GM12878 (cell line): ENCODE measurements at regions not wholly inside any gene's neighbourhood (a gene's known extent, or its start where the extent isn't known, plus 50 kb on each side); places are given as distances from the start of the nearest gene placed in this dataset.

Experiments
- ATAC-seq: fragments of 200-7000 bp; cut with Tn5 transposase; 3 replicates; pipeline ENCODE4 v1.9.1; 2020; ENCODE audit warnings: mild to moderate bottlenecking, moderate library complexity
- BruUV-seq: library from RNA; stranded (reverse); fragments of 400-500 nt; replicated peaks from 2 replicates; lab custom pipeline; 2021; lab: Mats Ljungman, UMichigan
- CTCF ChIA-PET: fragments of 300-600 bp; sonication (Branson Sonifier 250); formaldehyde crosslinking; extraction: SDS; loops from one replicate; lab custom pipeline; 2021; ENCODE audit warnings: inconsistent platforms; lab: Yijun Ruan, JAX
- POLR2A ChIA-PET: fragments of 350-600 bp; formaldehyde crosslinking; extraction: SDS; loops from one replicate; lab custom pipeline; 2021; ENCODE audit warnings: inconsistent platforms; lab: Charles Lee
- RAD21 ChIA-PET: fragments of 300-600 bp; sonication (Branson Sonifier 250); formaldehyde crosslinking; loops from one replicate; lab custom pipeline; 2023; ENCODE audit warnings: antibody characterized with exemption; ENCODE audit not compliant: unreplicated experiment; lab: Charles Lee
- SMC1A ChIA-PET: fragments of 300-600 bp; sonication (Branson Sonifier 250); formaldehyde crosslinking; loops from one replicate; lab custom pipeline; 2023; ENCODE audit not compliant: unreplicated experiment, uncharacterized antibody; lab: Charles Lee
- DNase-seq: peaks from one replicate; pipeline ENCODE4 v3.0.0-alpha.2; 2011; ENCODE audit warnings: low read depth, low spot score
- FAIRE-seq: peaks from 3 replicates; lab custom pipeline; 2011; peaks lifted over from hg19 to GRCh38; lab: Jason Lieb, UNC
- H2AFZ ChIP-seq: 2 replicates; pipeline ENCODE4 v1.6.0; 2011; ENCODE audit warnings: low read depth, low read length, control low read depth; ENCODE audit not compliant: control insufficient read depth
- H3K27ac ChIP-seq: 2 replicates; pipeline ENCODE4 v1.5.1; 2011; ENCODE audit warnings: control low read depth; ENCODE audit not compliant: control insufficient read depth, insufficient read depth
- H3K27me3 ChIP-seq, 2 experiments: replicated peaks in 1 of 2; 2 replicates each; pipeline versions ENCODE4 v1.6.0 to v1.6.1; 2011; ENCODE audit warnings: low read length in 1 of 2; ENCODE audit not compliant: control insufficient read depth in 2 of 2, insufficient read depth in 2 of 2
- H3K36me3 ChIP-seq, 2 experiments: 2 replicates each; pipeline ENCODE4 v1.5.1; 2011; ENCODE audit warnings: low read length in 1 of 2; ENCODE audit not compliant: control insufficient read depth in 2 of 2, insufficient read depth in 2 of 2
- H3K4me1 ChIP-seq: 2 replicates; pipeline ENCODE4 v1.6.1; 2011; ENCODE audit warnings: mild to moderate bottlenecking, low read length, moderate library complexity, mixed read lengths; ENCODE audit not compliant: control insufficient read depth, insufficient read depth
- H3K4me2 ChIP-seq: 2 replicates; pipeline ENCODE4 v1.6.0; 2011; ENCODE audit warnings: control low read depth; ENCODE audit not compliant: control insufficient read depth, insufficient read depth
- H3K4me3 ChIP-seq: fragments of 200-600 bp; sonication (generic); 2 replicates; pipeline ENCODE4 v1.5.1; 2016
- H3K79me2 ChIP-seq: 2 replicates; pipeline ENCODE4 v1.6.0; 2011; ENCODE audit warnings: low read length; ENCODE audit not compliant: control insufficient read depth, insufficient read depth
- H3K9ac ChIP-seq: 2 replicates; pipeline ENCODE4 v1.8.0; 2011; ENCODE audit warnings: low read length, control low read depth, mixed read lengths; ENCODE audit not compliant: control insufficient read depth, insufficient read depth
- H3K9me3 ChIP-seq: replicated peaks from 3 replicates; pipeline ENCODE4 v1.5.1; 2011; ENCODE audit warnings: mild to moderate bottlenecking, low read length; ENCODE audit not compliant: control insufficient read depth, insufficient read depth
- H4K20me1 ChIP-seq: 2 replicates; pipeline ENCODE4 v1.6.0; 2011; ENCODE audit not compliant: control insufficient read depth, insufficient read depth
- CBX5 ChIP-seq: sonication (generic); IDR thresholded peaks from 2 replicates; pipeline ENCODE4 v1.6.1; 2016; ENCODE audit warnings: low read depth, moderate library complexity, mild to moderate bottlenecking, inconsistent platforms
- FOS ChIP-seq: IDR thresholded peaks from 3 replicates; pipeline ENCODE4 v1.6.1; 2011; ENCODE audit warnings: borderline replicate concordance; ENCODE audit not compliant: insufficient read length; ENCODE audit errors: extremely low read depth
- FOXK2 ChIP-seq: fragments of 450-650 bp; IDR thresholded peaks from 2 replicates; pipeline ENCODE4 v1.6.1; 2017; ENCODE audit warnings: mild to moderate bottlenecking, moderate library complexity
- IKZF1 ChIP-seq: fragments of 450-650 bp; conservative IDR thresholded peaks from 2 replicates; pipeline ENCODE4 v1.6.1; 2017; ENCODE audit warnings: antibody characterized with exemption, mild to moderate bottlenecking
- IRF3 ChIP-seq: fragments of 450-650 bp; IDR thresholded peaks from 2 replicates; pipeline ENCODE4 v1.6.1; 2014; ENCODE audit warnings: mild to moderate bottlenecking
- MXI1 ChIP-seq: fragments of 150-350 bp; IDR thresholded peaks from 2 replicates; pipeline ENCODE4 v1.6.1; 2011; ENCODE audit warnings: low read depth, mild to moderate bottlenecking, inconsistent platforms, low read length, improper control_type of control experiment
- MYC ChIP-seq: IDR thresholded peaks from 2 replicates; pipeline ENCODE4 v1.6.1; 2011; ENCODE audit warnings: mild to moderate bottlenecking, low read length, moderate library complexity, inconsistent platforms; ENCODE audit not compliant: insufficient read depth, insufficient replicate concordance, insufficient read length, severe bottlenecking
- NR2C1 ChIP-seq: fragments of 450-650 bp; IDR thresholded peaks from 2 replicates; pipeline ENCODE4 v1.6.1; 2017; ENCODE audit warnings: antibody characterized with exemption, mild to moderate bottlenecking, moderate library complexity
- RB1 ChIP-seq: fragments of 450-650 bp; formaldehyde crosslinking; IDR thresholded peaks from 2 replicates; pipeline ENCODE4 v1.6.1; 2017; ENCODE audit warnings: mild to moderate bottlenecking, borderline replicate concordance
- RCOR1 ChIP-seq: conservative IDR thresholded peaks from 2 replicates; pipeline ENCODE4 v1.6.1; 2012; ENCODE audit warnings: low read depth, low read length, improper control_type of control experiment
- SKIL ChIP-seq: fragments of 450-650 bp; IDR thresholded peaks from 2 replicates; pipeline ENCODE4 v1.6.1; 2017; ENCODE audit warnings: mild to moderate bottlenecking, low read depth, inconsistent platforms; ENCODE audit not compliant: poor library complexity, severe bottlenecking
- SREBF2 ChIP-seq: IDR thresholded peaks from 2 replicates; pipeline ENCODE4 v1.6.1; 2012; ENCODE audit warnings: mild to moderate bottlenecking, low read length
- TBL1XR1 ChIP-seq: IDR thresholded peaks from 2 replicates; pipeline ENCODE4 v1.6.1; 2012; ENCODE audit warnings: low read depth, low read length, improper control_type of control experiment
- ZBTB40 ChIP-seq: fragments of 450-650 bp; IDR thresholded peaks from 2 replicates; pipeline ENCODE4 v1.6.1; 2016; ENCODE audit warnings: mild to moderate bottlenecking, moderate library complexity, borderline replicate concordance
- ZNF24 ChIP-seq: fragments of 450-650 bp; IDR thresholded peaks from 2 replicates; pipeline ENCODE4 v1.6.1; 2017; ENCODE audit warnings: antibody characterized with exemption, mild to moderate bottlenecking
- ZSCAN29 ChIP-seq: fragments of 450-650 bp; IDR thresholded peaks from 2 replicates; pipeline ENCODE4 v1.6.1; 2017; ENCODE audit warnings: mild to moderate bottlenecking, moderate library complexity
- ZZZ3 ChIP-seq: IDR thresholded peaks from 2 replicates; pipeline ENCODE4 v1.6.1; 2011; ENCODE audit warnings: low read depth; ENCODE audit not compliant: control insufficient read depth, insufficient read length
- WGBS: methylation state at CpG from one replicate; pipeline ENCODE4 v1.1.6; 2016; ENCODE audit warnings: low lambda C conversion rate; ENCODE audit not compliant: insufficient replicate concordance, insufficient coverage; ENCODE audit errors: missing lambda C conversion rate; 5-methylcytosine and 5-hydroxymethylcytosine counted together
- in situ Hi-C: fragments of 300-500 bp; cut with MboI; formaldehyde crosslinking; loops from 9 replicates; pipeline ENCODE4 v1.14.3; 2018; ENCODE audit warnings: mixed read lengths
- intact Hi-C: fragments of 100-400 bp; cut with micrococcal nuclease; formaldehyde crosslinking; loops from one replicate; pipeline ENCODE4 v1.14.2; 2022; ENCODE audit not compliant: unreplicated experiment

GRCh38 chr6:6402591-6402990, 82.1 kb upstream of the F13A1 start:
- in situ Hi-C loops, result no loop called here
- ChIA-PET SMC1A (interaction anchor here (0.6 to 1.2 kb wide), 5 partner anchors 8 to 86 kb away, joined by 3 to 4 read pairs (median 3); no protein-coding TSS in a partner anchor), CTCF (interaction anchor here (1.5 kb wide), 1 partner anchor 10 kb away, joined by 5 read pairs; no protein-coding TSS in a partner anchor), RAD21 (interaction anchor here (1.1 kb wide), 1 partner anchor 92 kb away, joined by 4 read pairs; no protein-coding TSS in a partner anchor), POLR2A (no interaction called here)
- no peaks in the 10 kb centered on the region for H4K20me1 ChIP-seq
- H3K4me3 ChIP-seq, result no peak overlapping the region
- no peak overlapping the region for H3K9ac ChIP-seq
- no peak for ATAC-seq
- H3K27ac ChIP-seq, result no peak overlapping the region
- H3K36me3 ChIP-seq, result no peaks in the 10 kb centered on the region; a peak in 1 of 4 replicates
- no peaks in the 10 kb centered on the region; the same call in 1 of the 3 replicates for H3K9me3 ChIP-seq
- TF ChIP-seq MYC (no peak), FOS (no peak), CBX5 (no peak), ZBTB40 (no peak), RB1 (no peak), TBL1XR1 (no peak), RCOR1 (no peak), MXI1 (no peak), IKZF1 (no peak), SREBF2 (no peak), IRF3 (no peak), SKIL (no peak), NR2C1 (no peak), ZZZ3 (no peak), ZNF24 (no peak), ZSCAN29 (no peak), FOXK2 (no peak)
- intact Hi-C loops, result no loop called here
- 92% methylated on average over 6 of the region's 6 CpGs for WGBS
- H3K4me1 ChIP-seq, result peaks cover 18% of the 10 kb centered on the region
- no peak for FAIRE-seq
- no peaks in the 10 kb centered on the region for H3K27me3 ChIP-seq
- no peak for DNase-seq
- no TSS peak for BruUV-seq
- no peak overlapping the region for H2AFZ ChIP-seq
- no peaks in the 10 kb centered on the region for H3K79me2 ChIP-seq
- no peak overlapping the region for H3K4me2 ChIP-seq
